Endodermal cell (in vitro differentiated cells): ENCODE measurements at regions not wholly inside any gene's neighbourhood (a gene's known extent, or its start where the extent isn't known, plus 50 kb on each side); places are given as distances from the start of the nearest gene placed in this dataset.

ENCODE experiments used
- DNase-seq: peaks from one replicate; pipeline ENCODE4 v3.0.0-alpha.2; 2017
- H3K27ac ChIP-seq: 2 replicates; pipeline ENCODE4 v1.5.1; 2013; ENCODE audit warnings: mild to moderate bottlenecking, low read depth, low read length, moderate library complexity
- H3K27me3 ChIP-seq: 2 replicates; pipeline ENCODE4 v1.6.1; 2013; ENCODE audit warnings: mild to moderate bottlenecking, low read length, moderate library complexity; ENCODE audit not compliant: insufficient read depth, control insufficient read depth, poor library complexity, severe bottlenecking
- H3K36me3 ChIP-seq: 2 replicates; pipeline ENCODE4 v1.7.0; 2013; ENCODE audit warnings: mild to moderate bottlenecking, low read length, moderate library complexity; ENCODE audit not compliant: control insufficient read depth, insufficient read depth
- H3K4me1 ChIP-seq: one replicate; pipeline ENCODE4 v1.7.0; 2013; ENCODE audit warnings: low read length; ENCODE audit not compliant: control insufficient read depth, insufficient read depth
- H3K4me3 ChIP-seq: 2 replicates; pipeline ENCODE4 v1.5.1; 2013; ENCODE audit warnings: mild to moderate bottlenecking, low read length, moderate library complexity
- H3K9ac ChIP-seq: 2 replicates; pipeline ENCODE4 v1.6.1; 2013; ENCODE audit warnings: mild to moderate bottlenecking, low read length, moderate library complexity; ENCODE audit not compliant: poor library complexity, severe bottlenecking; ENCODE audit errors: extremely low read depth
- H3K9me3 ChIP-seq: 2 replicates; pipeline ENCODE4 v1.6.1; 2013; ENCODE audit warnings: mild to moderate bottlenecking, low read length, moderate library complexity; ENCODE audit not compliant: control insufficient read depth
- H3K27ac Mint-ChIP-seq: 2 replicates; pipeline ENCODE4 v1.8.0; 2020; ENCODE audit warnings: mixed read lengths
- H3K27me3 Mint-ChIP-seq: 2 replicates; pipeline ENCODE4 v1.8.0; 2021; ENCODE audit warnings: mild to moderate bottlenecking, mixed read lengths; ENCODE audit not compliant: insufficient read depth
- H3K36me3 Mint-ChIP-seq: 2 replicates; pipeline ENCODE4 v1.8.0; 2020; ENCODE audit warnings: low read depth, mixed read lengths
- H3K4me1 Mint-ChIP-seq: 2 replicates; pipeline ENCODE4 v1.8.0; 2020; ENCODE audit warnings: mixed read lengths
- H3K4me3 Mint-ChIP-seq: 2 replicates; pipeline ENCODE4 v1.8.0; 2020; ENCODE audit warnings: mild to moderate bottlenecking, moderate library complexity, mixed read lengths
- H3K9me3 Mint-ChIP-seq: 2 replicates; pipeline ENCODE4 v1.8.0; 2020; ENCODE audit warnings: mild to moderate bottlenecking, mixed read lengths
- WGBS, 2 experiments: methylation state at CpG; one replicate each; pipeline versions ENCODE4 v1.1.5 to v1.1.7; 2013; ENCODE audit warnings: missing lambda C conversion rate in 2 of 2, mixed read lengths in 1 of 2; ENCODE audit not compliant: insufficient coverage in 1 of 2, insufficient read length in 1 of 2; 5-methylcytosine and 5-hydroxymethylcytosine counted together
- TF ChIP-seq, protein P1 (sequence below): fragments of 200-600 bp; sonication (generic); conservative IDR thresholded peaks from 2 replicates; pipeline ENCODE4 v1.5.0; 2021; ENCODE audit warnings: antibody characterized with exemption, mild to moderate bottlenecking

DNA sequence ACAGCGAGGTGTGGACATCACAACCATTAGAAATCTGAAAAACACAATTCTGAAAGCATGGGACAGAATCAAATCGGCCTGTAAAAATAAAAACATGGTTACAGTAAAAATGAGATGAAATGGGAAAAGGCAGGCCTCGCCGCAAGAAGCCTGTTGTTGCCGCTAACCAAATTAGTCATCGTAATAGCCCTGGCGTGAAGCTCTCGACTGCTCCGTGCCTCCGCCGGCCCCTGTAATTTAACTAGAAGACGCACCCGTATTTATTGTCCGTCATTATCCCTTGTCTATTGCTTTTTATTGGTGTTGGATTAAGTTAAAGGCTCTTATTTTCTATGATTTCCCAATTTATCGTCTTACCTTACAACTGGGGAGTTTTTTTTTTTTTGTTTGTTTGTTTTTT, 334.6 kb upstream of the EEF2KMT start:
- TF ChIP-seq, protein P1, sequence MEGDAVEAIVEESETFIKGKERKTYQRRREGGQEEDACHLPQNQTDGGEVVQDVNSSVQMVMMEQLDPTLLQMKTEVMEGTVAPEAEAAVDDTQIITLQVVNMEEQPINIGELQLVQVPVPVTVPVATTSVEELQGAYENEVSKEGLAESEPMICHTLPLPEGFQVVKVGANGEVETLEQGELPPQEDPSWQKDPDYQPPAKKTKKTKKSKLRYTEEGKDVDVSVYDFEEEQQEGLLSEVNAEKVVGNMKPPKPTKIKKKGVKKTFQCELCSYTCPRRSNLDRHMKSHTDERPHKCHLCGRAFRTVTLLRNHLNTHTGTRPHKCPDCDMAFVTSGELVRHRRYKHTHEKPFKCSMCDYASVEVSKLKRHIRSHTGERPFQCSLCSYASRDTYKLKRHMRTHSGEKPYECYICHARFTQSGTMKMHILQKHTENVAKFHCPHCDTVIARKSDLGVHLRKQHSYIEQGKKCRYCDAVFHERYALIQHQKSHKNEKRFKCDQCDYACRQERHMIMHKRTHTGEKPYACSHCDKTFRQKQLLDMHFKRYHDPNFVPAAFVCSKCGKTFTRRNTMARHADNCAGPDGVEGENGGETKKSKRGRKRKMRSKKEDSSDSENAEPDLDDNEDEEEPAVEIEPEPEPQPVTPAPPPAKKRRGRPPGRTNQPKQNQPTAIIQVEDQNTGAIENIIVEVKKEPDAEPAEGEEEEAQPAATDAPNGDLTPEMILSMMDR, result no peak
- Histone ChIP-seq H3K4me1 (no peaks in the 10 kb centered on the region), H3K4me3 (no peak overlapping the region), H3K36me3 (no peaks in the 10 kb centered on the region), H3K27ac (no peak overlapping the region), H3K27me3 (no peaks in the 10 kb centered on the region), H3K9ac (no peak overlapping the region), H3K9me3 (no peaks in the 10 kb centered on the region)
- H3K36me3 Mint-ChIP-seq, result no peaks in the 10 kb centered on the region
- no peak overlapping the region for H3K4me3 Mint-ChIP-seq
- peaks cover 12% of the 10 kb centered on the region for H3K4me1 Mint-ChIP-seq
- DNase-seq, result no peak
- H3K9me3 Mint-ChIP-seq, result no peaks in the 10 kb centered on the region
- 89 to 93% methylated on average over 10 to 14 of the region's 15 CpGs for WGBS, 2 experiments
- H3K27ac Mint-ChIP-seq, result no peak overlapping the region
- H3K27me3 Mint-ChIP-seq, result no peaks in the 10 kb centered on the region

DNA sequence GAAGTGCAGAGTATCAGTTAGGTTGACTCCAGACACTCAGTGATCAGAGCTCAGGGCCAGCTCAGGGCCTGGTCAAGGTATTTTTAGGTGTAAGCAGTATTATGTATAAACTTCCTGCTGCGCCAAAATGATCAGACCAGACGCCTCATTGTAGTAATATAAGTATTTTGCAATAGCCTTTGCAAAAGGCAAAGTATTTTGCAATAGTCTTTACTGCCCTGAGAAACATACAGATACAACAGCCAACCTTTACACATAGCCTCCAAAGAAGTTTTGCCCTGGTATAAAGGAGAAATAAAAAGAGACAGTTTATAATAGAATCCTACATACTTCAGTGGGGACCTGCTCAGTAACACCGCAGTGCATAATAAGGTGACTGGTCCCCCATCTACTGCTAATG, 333.0 kb upstream of the EEF2KMT start:
- no peak for DNase-seq
- no peak overlapping the region for H3K4me3 ChIP-seq
- H3K4me3 Mint-ChIP-seq, result no peak overlapping the region
- TF ChIP-seq, protein P1, result no peak
- peaks cover 6% of the 10 kb centered on the region for H3K4me1 Mint-ChIP-seq
- no peaks in the 10 kb centered on the region for H3K36me3 Mint-ChIP-seq
- H3K9ac ChIP-seq, result no peak overlapping the region
- no peaks in the 10 kb centered on the region for H3K4me1 ChIP-seq
- H3K27me3 Mint-ChIP-seq, result peaks cover 6% of the 10 kb centered on the region
- H3K9me3 Mint-ChIP-seq, result no peaks in the 10 kb centered on the region
- H3K27me3 ChIP-seq, result no peaks in the 10 kb centered on the region
- H3K9me3 ChIP-seq, result no peaks in the 10 kb centered on the region
- H3K27ac Mint-ChIP-seq, result no peak overlapping the region
- H3K27ac ChIP-seq, result no peak overlapping the region
- H3K36me3 ChIP-seq, result no peaks in the 10 kb centered on the region
- 97% methylated on average over 3 of the region's 3 CpGs; no CpG with 5 or more reads in 1 of the 2 experiments for WGBS, 2 experiments

DNA sequence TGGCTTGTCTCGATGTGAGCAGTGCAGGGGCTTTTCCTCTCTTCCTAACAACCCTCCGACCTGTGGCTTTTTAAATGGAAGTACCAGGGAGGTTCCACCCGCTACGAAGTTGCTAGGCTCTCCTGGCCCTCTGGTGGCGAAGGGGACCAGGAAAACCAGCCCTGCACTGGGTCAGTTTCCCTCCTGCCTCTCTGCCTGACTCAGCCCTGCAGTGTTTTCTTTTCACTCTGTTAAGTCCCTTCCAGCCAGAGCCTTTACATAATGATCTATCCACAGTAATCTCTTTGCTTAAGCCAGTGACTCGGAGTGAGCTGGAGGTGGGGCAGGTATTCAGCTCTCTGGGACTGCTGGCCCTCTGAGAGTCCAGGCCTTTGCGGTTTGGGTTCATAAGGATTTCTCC, 331.3 kb upstream of the EEF2KMT start:
- Mint-ChIP-seq H3K27me3 (peaks cover 8% of the 10 kb centered on the region), H3K27ac (no peak overlapping the region), H3K36me3 (no peaks in the 10 kb centered on the region), H3K4me1 (peaks cover 6% of the 10 kb centered on the region), H3K9me3 (no peaks in the 10 kb centered on the region), H3K4me3 (no peak overlapping the region)
- no peaks in the 10 kb centered on the region for H3K9me3 ChIP-seq
- H3K4me3 ChIP-seq, result no peak overlapping the region
- TF ChIP-seq, protein P1, result peak; percentile 87
- no peaks in the 10 kb centered on the region for H3K4me1 ChIP-seq
- no peak overlapping the region for H3K9ac ChIP-seq
- no peak overlapping the region for H3K27ac ChIP-seq
- no peaks in the 10 kb centered on the region for H3K27me3 ChIP-seq
- 22 to 34% methylated on average over 4 to 6 of the region's 7 CpGs for WGBS, 2 experiments
- no peaks in the 10 kb centered on the region for H3K36me3 ChIP-seq
- peak; percentile 91 for DNase-seq
